Femur (tissue), 1 donor: ENCODE measurements at regions not wholly inside any gene's neighbourhood (a gene's known extent, or its start where the extent isn't known, plus 50 kb on each side); places are given as distances from the start of the nearest gene placed in this dataset.
"Not testable (repeated sequence)": the region's sequence is repeated elsewhere in the genome, so short reads cannot be mapped to it uniquely, and the experiment has no call there.

Experiments
- DNase-seq: peaks from one replicate; pipeline ENCODE4 v3.0.0-alpha.2; 2017

DNA sequence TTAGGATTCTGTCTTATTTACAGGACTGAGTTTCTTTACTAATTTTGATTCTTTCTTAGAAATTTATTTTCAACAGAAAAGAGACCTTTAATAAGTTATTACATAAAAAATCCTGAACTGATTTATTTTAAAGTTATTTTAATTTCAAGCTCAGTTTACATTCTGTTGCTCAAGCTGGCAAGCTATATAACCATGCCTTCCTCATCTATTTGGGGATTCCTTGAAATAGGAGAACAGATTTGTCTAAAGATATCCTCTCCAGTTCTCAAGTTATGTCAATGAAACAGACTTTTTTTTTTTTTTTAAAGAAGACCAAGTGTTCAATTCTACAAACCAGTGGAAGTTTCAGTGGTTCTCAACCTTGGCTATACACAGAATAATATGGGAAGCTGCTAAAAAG is 103.3 kb upstream of the TRHDE start:
- no peak for DNase-seq

DNA sequence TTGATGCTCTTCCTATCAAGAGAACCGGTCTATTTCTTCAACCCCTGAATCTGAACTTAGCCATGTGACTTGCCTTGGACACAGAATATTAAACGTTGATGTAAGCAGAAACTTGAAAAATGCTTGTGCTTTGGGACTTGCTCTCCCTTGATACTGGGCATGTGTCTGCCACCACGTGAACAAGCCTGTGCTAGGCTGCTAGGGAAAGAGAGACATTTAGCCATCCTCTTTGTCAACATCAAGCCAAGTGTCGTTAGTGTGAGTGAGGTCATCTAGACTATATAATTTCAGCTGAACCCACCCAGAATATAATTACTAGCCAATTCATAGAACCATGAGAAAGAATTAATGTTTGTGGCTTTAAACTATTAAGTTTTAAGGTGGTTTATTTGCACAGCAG is 98.2 kb upstream of the TRHDE start:
- no peak for DNase-seq

DNA sequence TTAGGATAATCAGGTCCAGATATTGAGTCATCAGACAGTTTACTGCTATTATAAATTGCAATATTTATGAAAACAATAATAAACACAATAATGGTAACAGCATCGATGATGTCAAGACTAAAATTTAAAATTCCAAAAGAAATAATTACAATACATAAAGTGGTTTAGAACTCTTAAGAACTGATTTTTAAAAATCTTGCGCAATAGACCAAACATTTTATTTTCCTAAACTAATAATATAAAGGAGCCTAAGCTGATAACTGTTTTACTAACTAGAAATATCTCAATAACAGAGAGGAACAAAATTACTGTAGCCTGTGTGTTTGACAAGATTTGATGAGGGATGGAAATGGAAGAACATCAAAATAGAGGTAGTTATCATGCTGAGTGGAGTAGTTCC is 93.9 kb upstream of the TRHDE start:
- DNase-seq: no peak

DNA sequence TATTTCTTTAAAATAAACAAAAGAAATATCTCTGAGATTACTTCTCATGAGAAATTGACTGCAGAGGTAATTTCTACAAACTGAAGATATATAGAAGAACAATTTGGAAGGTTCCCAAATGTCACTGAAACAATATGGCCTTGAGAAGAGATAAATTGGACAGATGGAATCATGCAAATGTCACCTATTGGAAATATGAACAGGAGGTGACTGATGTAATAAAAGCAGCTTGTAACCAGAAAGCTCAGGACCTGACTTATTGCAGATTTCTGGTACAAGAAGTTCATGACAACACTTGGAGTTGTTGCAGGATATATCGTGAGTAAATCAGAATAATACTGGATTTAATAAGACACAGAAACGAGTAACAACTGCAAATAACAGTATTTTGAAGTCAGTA is 93.3 kb upstream of the TRHDE start:
- no peak for DNase-seq

DNA sequence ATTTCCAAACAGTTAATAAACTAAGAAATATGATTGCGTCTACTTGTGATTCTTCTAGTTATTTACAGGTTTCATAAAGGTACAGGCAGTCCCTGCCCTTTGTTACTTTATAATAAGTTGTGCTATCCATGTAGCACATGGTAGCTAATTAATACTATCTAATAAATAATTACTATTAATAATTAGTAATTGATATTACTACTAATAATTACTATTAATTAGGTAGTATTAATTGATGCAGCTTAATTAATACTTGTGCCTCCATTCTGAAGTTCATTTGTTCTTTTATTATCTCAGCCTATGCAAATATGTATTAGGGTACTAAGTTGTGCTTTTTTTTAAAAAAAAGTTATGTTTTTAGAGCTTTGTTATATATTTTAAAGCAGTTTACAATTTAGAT is 92.3 kb upstream of the TRHDE start:
- DNase-seq: no peak

DNA sequence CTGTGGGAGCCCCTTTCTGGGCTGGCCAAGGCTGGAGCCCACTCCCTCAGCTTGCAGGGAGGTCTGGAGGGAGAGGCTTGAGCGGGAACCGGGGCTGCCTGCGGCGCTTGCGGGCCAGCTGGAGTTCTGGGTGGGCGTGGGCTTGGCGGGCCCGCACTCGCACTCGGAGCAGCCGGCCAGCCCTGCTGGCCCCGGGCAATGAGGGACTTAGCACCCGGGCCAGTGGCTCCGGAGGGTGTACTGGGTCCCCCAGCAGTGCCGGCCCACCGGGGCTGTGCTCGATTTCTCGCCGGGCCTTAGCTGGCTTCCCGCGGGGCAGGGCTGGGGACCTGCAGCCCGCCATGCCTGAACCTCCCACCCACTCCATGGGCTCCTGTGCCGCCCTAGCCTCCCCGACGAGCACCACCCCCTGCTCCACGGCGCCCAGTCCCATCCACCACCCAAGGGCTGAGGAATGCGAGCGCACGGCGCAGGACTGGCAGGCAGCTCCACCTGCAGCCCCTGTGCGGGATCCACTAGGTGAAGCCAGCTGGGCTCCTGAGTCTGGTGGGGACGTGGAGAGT is 87.1 kb upstream of the TRHDE start:
- not testable (repeated sequence) for DNase-seq

DNA sequence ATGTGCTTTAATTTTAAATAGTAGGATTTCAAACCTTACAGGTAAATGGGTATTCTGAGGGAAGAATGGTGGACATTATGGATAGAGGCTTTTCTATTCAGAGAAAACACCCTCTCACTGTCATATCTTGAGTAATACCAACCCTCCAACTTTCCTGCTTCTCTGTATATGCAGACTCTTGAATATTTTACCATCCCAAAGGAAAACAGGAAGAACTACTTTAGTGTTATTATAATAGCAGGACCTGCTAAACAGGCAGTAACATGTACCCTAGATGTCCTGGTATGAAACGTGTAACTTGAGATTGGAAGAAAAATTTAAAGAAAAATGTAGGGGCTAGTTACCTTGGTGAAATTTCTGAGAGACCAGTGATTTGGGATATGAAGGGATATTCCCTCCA is 82.9 kb upstream of the TRHDE start:
- no peak for DNase-seq

DNA sequence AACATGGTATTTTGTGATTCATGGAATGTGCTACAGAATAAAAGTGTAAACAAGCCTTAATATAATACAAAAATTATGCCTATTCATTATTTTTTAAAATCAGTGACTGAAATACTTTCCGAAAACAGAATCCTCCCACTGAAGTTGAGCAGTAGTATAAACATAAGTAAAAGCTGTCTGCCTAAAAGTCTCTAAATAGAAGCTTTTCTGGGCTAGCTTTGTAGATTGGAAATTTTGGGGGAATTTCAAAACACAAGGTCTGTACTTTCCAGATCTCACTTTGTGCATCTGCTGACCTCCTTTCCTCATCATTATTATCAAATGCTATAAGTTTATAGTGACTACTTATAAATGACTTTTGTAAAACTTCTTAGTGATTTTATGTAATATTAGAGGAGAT is 80.4 kb upstream of the TRHDE start:
- no peak for DNase-seq

DNA sequence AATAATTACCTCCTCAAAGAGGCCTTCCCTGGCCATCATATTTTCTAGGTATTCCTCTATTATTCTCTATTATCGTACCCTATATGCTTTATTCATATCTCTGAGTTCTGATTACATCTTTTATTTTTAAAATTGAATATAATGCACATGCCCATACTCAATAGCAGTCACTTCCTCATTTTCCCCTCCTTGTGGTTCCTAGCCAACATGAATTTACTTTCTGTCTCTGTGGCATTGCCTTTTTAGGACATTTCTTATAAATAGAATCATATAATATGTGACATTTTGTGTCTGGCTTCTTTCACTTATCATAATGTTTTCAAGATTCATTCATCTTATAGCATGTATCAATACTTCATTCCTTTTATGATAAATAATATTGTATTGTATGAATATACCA is 74.4 kb upstream of the TRHDE start:
- no peak for DNase-seq

DNA sequence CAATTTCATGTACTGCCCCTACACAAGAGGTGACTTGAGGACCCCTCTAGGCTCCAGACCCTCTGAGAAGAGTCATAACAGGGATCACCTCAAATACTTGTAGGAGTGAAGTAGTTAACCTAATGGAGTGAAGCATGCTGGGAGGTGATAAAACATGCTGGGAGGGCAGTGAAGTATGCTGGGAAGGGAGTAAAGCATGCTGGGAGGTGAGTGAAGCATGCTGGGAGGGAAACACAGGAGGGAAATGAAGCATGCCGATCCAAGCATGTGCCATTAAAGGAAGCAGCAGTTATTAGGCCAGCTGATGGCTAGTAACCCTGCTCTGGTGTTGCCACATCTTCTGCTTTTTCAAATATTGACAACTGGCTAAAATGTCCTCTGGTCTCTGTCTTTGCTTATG is 70.7 kb upstream of the TRHDE start:
- DNase-seq: no peak

DNA sequence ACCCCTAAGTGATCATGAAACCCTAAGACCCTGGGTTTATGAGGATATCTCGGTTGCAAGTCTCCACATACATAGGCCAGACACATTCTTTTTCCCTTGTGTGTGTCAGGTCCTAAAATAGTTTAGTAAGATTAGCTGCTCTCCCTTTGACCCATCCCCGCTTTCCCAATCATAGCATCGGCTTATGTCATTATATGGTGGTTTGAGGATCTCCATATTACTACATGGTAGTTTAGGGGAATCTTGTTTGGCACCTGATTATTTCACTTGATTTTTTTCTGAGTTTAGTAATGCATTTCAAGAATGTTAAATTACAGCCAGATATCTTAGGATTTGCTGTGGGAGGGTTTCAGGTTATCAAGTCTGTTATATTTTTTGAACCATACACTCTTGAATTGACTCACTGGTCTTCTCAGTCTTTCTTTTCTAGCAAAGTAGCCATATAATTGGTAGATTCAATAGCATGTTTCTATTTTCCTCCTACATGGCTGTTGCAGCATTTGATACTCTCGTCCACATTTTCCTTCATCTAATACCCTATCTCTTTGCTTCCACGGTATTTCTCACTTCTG is 68.3 kb upstream of the TRHDE start:
- no peak for DNase-seq

DNA sequence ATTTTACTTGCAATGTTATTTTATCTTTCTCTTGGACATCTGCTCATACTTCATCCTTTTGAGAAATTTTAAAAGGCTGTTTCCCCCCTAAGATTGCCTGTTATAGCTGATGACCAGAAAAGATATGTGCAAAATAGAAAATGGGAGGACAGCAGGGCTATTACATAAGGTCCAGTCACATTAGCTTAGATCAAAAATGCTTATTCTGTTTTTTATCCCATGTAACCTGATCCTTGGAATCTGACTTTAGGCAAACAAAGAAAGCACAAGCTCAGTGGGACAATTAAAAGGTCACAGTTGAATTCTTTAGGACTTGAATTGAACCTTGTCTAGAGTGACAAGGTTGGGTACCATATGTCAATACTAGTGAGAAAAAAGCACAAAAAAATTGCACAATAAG is 65.1 kb upstream of the TRHDE start:
- DNase-seq: no peak

DNA sequence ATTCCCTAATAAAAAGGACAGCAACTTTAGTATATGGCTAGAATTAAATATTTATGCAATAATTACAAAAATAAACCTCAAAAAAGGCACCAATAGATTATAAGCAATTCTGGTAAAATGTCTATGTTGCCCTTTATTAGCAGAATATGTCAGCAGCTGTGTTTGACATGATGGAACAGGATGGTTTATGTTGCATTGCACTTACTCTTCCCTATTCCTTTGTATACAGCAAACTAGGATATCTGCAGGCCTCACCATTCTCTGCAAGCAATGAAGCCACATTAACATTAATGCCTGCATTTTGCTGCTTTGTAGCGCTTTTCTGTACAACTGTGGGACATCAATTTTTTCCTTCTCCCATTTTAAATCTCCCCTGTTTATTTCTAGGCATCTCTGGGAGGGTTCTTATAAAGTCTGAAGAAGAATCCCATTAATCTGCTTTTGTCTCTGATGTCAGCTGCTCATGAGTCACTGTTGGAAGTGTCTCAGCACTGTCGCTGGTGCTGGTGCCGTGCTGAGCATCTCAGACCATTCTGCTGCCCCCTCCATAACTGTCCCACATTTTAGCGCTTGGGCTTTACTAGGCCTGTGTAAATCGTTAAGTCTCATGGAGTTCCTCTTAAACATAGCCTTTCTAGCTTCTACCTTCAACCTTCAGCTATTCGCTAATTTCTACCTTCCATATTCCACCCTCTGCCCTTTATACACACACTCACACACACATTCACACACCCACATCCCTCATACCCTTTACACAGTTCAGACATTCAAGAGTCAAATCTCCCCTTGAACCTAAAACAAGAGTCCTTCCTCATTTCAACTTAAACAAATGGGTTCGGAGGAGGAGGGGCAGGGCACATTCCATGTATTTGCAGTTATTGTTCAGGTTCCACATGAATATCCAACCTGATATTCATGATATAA is 64.4 kb upstream of the TRHDE start:
- no peak for DNase-seq

DNA sequence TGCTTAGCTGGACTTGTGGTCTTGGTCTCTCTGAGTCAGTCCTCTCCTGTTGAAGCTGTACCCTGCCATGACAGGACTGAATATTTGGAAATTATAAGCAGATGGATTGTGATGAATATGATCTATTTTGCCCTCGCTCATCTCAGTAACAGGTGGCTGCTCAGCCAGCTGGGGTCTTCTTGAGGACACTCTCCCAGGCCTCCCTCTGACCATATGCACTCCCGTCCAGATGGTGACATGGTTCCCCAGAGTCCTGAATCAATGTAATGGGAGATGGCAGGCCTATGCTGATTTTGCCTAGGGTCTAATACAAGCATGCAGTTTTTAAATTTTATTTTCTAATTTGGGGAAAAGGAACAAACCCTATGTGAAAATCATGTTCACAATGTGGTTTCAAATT is 63.1 kb upstream of the TRHDE start:
- peak; percentile 18 for DNase-seq

DNA sequence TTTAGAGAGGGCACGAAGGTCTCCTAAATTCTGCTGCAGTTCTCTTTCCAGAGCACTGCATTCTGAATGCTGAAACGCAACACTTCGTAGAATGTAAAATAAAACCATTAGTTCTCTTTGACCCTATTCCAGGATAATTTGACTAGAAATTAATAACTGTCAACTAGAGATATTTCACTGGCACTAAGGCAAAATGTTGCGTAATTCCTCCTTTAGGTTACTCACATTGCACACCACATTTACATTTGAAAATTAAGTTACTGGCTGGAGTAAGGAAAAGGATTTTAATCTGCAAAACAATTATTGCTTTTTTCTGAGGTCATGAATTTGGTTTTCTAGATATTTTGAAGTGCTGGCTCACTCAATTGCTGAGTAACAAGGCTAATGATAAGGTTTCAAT is 58.0 kb upstream of the TRHDE start:
- DNase-seq: no peak

DNA sequence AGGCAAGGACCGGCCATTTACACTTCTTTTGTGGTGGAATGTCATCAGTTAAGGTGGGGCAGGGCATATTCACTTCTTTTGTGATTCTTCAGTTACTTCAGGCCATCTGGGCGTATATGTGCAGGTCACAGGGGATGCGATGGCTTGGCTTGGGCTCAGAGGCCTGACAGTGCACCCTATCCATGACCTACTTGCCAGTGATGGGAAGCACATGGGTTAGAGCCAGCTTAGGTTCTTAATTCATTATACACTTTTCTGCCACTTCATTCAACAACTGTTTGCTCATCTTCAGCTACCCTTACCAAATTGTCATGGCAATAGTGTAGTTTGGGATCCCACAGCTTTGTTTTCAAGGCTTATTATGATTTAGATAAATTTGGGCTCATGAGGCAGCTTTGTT is 56.9 kb upstream of the TRHDE start:
- not testable (repeated sequence) for DNase-seq

DNA sequence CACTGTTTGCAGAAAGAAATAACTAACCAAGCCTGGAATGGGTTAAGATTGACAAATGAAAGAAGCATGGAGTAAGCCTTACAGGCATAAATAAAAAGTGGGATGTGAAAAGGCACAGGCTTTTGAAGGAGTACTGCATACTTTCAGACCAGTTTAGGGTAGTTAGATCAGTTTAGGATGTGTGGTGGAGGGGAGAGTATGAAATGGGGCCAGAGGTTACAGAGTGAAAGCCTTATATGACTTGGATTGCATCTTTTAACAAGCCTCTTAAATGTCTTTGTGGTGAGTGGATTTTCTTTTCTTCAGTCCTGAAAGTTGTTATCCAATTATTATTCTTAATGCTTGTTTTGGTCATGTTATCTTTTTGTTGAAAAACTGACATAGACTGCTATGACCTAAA is 52.2 kb upstream of the TRHDE start:
- no peak for DNase-seq
